Kidney (tissue), 13 donors: ENCODE measurements at regions not wholly inside any gene's neighbourhood (a gene's known extent, or its start where the extent isn't known, plus 50 kb on each side); places are given as distances from the start of the nearest gene placed in this dataset.
A peak's percentile ranks its signal among the peaks of the same experiment; 100 is the strongest.

ENCODE experiments used
- DNase-seq, 5 donors: peaks; one replicate each; pipeline ENCODE4 v3.0.0-alpha.2; 2013 to 2020
- FAIRE-seq: peaks from 2 replicates; lab custom pipeline; 2012; peaks lifted over from hg19 to GRCh38; lab: Jason Lieb, UNC
- H3K27ac ChIP-seq, 2 donors: one replicate each; pipeline ENCODE4 v1.7.0; 2013; ENCODE audit warnings: low read depth in 2 of 2, low read length in 2 of 2, inconsistent platforms in 1 of 2
- H3K27me3 ChIP-seq: one replicate; pipeline ENCODE4 v1.7.1; 2013; ENCODE audit warnings: low read length, inconsistent platforms; ENCODE audit not compliant: control insufficient read depth, insufficient read depth
- H3K36me3 ChIP-seq, 3 donors: one replicate each; pipeline versions ENCODE4 v1.7.0 to v1.7.1; 2013; ENCODE audit warnings: low read length in 3 of 3, control low read depth in 1 of 3, inconsistent platforms in 1 of 3; ENCODE audit not compliant: insufficient read depth in 3 of 3, control insufficient read depth in 2 of 3
- H3K4me1 ChIP-seq, 3 donors: one replicate each; pipeline versions ENCODE4 v1.7.0 to v1.7.1; 2013; ENCODE audit warnings: low read length in 3 of 3, inconsistent platforms in 1 of 3, low read depth in 1 of 3; ENCODE audit not compliant: control insufficient read depth in 2 of 3, insufficient read depth in 2 of 3
- H3K4me3 ChIP-seq, 3 donors: one replicate each; pipeline versions ENCODE4 v1.7.0 to v1.8.1; 2013; ENCODE audit warnings: low read length in 3 of 3, control low read depth in 1 of 3, inconsistent platforms in 1 of 3
- H3K9ac ChIP-seq, 3 donors: one replicate each; pipeline versions ENCODE4 v1.7.0 to v1.7.1; 2013; ENCODE audit warnings: low read length in 3 of 3, control low read depth in 1 of 3, inconsistent platforms in 1 of 3
- H3K9me3 ChIP-seq, 3 donors: one replicate each; pipeline versions ENCODE4 v1.7.0 to v1.7.1; 2013; ENCODE audit warnings: low read length in 3 of 3, control low read depth in 1 of 3, inconsistent platforms in 1 of 3; ENCODE audit not compliant: control insufficient read depth in 2 of 3, insufficient read depth in 1 of 3
- intact Hi-C: fragments of 100-400 bp; cut with DNase I; formaldehyde crosslinking; loops from one replicate; pipeline ENCODE4 v1.11.1; 2022
- TF ChIP-seq, protein P1 (sequence below): IDR thresholded peaks from 3 replicates; pipeline ENCODE4 v1.5.1; 2012; ENCODE audit warnings: mild to moderate bottlenecking, moderate library complexity, borderline replicate concordance; ENCODE audit not compliant: insufficient read depth; ENCODE audit errors: extremely low read depth
- donor health status: control.
- donor health status: control.
- donor health status: control.
- donor health status: control.
- donor health status: control.
- donor health status: DM: yes; HTN: yes; CAD: no.
- donor health status: Normal renal cell carcinoma (clear cell type).

DNA sequence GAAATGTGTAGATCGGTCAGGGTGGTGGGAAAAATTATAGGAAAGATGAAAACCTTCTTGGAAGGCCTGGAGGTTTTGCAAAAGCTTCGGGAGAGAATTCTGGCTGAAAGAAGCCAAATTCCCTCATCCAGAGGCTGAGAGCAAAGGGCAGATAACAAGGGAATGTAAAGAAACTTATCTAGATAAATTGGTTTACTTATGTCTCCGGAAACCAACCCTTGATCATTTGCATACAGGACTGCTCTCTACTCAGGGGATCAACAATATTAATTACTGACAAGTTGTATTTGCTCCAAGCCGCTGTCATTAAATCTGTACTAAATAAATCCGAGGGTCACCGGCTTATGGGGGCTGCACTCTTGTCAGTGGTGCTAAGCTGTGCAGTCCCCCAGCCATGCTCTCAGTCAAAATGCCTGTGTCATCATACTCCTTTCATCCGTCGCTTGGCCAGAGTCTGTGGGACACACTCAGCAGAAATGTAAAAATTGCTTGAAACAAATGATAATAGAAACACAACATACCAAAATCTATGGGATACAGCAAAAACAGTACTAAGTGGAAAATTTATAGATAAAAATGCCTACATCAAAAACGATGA is 715.7 kb downstream of the KCTD8 start:
- TF ChIP-seq, protein P1, sequence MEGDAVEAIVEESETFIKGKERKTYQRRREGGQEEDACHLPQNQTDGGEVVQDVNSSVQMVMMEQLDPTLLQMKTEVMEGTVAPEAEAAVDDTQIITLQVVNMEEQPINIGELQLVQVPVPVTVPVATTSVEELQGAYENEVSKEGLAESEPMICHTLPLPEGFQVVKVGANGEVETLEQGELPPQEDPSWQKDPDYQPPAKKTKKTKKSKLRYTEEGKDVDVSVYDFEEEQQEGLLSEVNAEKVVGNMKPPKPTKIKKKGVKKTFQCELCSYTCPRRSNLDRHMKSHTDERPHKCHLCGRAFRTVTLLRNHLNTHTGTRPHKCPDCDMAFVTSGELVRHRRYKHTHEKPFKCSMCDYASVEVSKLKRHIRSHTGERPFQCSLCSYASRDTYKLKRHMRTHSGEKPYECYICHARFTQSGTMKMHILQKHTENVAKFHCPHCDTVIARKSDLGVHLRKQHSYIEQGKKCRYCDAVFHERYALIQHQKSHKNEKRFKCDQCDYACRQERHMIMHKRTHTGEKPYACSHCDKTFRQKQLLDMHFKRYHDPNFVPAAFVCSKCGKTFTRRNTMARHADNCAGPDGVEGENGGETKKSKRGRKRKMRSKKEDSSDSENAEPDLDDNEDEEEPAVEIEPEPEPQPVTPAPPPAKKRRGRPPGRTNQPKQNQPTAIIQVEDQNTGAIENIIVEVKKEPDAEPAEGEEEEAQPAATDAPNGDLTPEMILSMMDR, result no peak
- no peaks in the 10 kb centered on the region for H3K9me3 ChIP-seq
- no peaks in the 10 kb centered on the region for H3K27me3 ChIP-seq
- DNase-seq (no peak), FAIRE-seq (no peak)
- intact Hi-C loops, result no loop called here
- no peak overlapping the region for H3K27ac ChIP-seq
- no peaks in the 10 kb centered on the region for H3K36me3 ChIP-seq
- no peak overlapping the region for H3K4me3 ChIP-seq
- no peak overlapping the region for H3K9ac ChIP-seq
- no peaks in the 10 kb centered on the region for H3K4me1 ChIP-seq

DNA sequence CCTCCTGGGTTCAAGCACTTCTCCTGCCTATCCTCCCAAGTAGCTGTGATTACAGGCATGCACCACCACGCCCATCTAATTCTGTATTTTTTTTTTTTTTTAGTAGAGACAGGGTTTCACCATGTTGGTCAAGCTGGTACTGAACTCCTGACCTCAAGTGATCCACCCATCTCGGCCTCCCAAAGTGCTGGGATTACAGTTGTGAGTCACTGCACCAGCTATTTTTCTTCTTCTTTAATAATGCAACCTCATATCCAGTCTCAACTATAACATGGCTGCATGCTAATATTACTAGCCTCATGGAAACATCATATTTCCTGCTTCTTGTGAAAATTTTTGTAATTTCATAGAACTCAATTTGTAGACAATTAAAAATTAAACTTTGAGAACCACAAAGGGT is 706.5 kb downstream of the KCTD8 start:
- Histone ChIP-seq H3K4me1 (no peaks in the 10 kb centered on the region), H3K9ac (no peak overlapping the region), H3K36me3 (no peaks in the 10 kb centered on the region), H3K9me3 (no peaks in the 10 kb centered on the region), H3K4me3 (no peak overlapping the region), H3K27me3 (no peaks in the 10 kb centered on the region), H3K27ac (no peak overlapping the region)
- intact Hi-C loops, result no loop called here
- TF ChIP-seq, protein P1, result no peak
- DNase-seq (no peak), FAIRE-seq (no peak)

DNA sequence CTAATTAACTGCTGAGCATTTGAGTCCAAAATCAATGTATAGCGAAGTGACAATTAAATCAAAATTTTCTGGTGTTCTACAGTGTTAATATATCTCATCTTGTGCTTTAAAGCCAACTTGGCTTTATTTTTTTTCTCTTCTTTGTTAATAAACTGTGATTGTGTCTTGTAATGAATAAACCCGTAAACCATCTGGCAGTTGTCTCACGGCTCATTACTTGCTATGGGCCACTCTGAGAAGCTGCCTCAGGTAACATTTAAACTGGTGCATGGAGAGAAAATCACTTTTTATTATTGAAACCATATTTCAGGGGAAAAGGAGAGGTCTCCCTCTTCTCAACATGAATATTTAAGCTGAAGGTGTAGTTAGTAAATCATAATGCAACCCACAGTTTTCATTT is 694.0 kb downstream of the KCTD8 start:
- no peak overlapping the region for H3K27ac ChIP-seq
- H3K27me3 ChIP-seq, result no peaks in the 10 kb centered on the region
- TF ChIP-seq, protein P1, result no peak
- H3K4me3 ChIP-seq, result no peak overlapping the region
- no peak overlapping the region for H3K9ac ChIP-seq
- no peaks in the 10 kb centered on the region for H3K36me3 ChIP-seq
- H3K9me3 ChIP-seq, result no peaks in the 10 kb centered on the region
- intact Hi-C loops, result no loop called here
- DNase-seq (peak in 3 of 5 donors; percentile 18 to 72 (median 49)), FAIRE-seq (no peak)
- no peaks in the 10 kb centered on the region for H3K4me1 ChIP-seq

DNA sequence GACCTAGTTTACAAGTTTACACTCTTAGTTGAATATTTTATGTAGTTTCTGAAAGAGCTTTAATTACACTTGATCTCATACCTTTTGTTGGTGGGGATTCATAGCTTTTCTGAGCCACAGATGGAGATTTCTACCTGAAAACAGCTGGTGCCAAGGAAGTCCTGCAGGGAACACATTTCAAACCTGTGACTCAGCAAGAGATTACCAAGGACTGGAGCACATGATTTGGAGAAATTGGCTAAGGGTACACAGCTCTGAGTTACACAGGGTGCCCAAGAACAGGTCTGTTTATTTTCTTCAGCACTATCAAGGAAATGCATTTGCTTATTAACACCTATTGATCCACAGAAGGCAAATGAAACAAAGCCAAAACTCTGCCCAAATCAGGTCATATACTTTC is 691.5 kb downstream of the KCTD8 start:
- Histone ChIP-seq H3K27ac (no peak overlapping the region), H3K36me3 (no peaks in the 10 kb centered on the region), H3K9ac (no peak overlapping the region), H3K27me3 (no peaks in the 10 kb centered on the region), H3K4me1 (no peaks in the 10 kb centered on the region), H3K9me3 (no peaks in the 10 kb centered on the region), H3K4me3 (no peak overlapping the region)
- FAIRE-seq (no peak), DNase-seq (peak in 1 of 5 donors; percentile 4)
- intact Hi-C loops, result no loop called here
- TF ChIP-seq, protein P1, result no peak
